BE2C (cell line): ENCODE measurements at regions not wholly inside any gene's neighbourhood (a gene's known extent, or its start where the extent isn't known, plus 50 kb on each side); places are given as distances from the start of the nearest gene placed in this dataset.

Source experiments
- DNase-seq: peaks from one replicate; pipeline ENCODE4 v3.0.0-alpha.2; 2020
- H3K27me3 ChIP-seq: fragments of 250-450 bp; sonication (Bioruptor Pico); 2 replicates; pipeline ENCODE4 v1.5.1; 2020; ENCODE audit warnings: mild to moderate bottlenecking
- H3K36me3 ChIP-seq: fragments of 250-450 bp; sonication (Bioruptor Pico); 2 replicates; pipeline ENCODE4 v1.5.1; 2020; ENCODE audit warnings: mild to moderate bottlenecking
- H3K4me1 ChIP-seq: fragments of 250-450 bp; sonication (Bioruptor Pico); 2 replicates; pipeline ENCODE4 v1.5.1; 2020
- H3K4me3 ChIP-seq: 2 replicates; pipeline ENCODE4 v1.5.1; 2011; ENCODE audit warnings: low read depth, low read length
- H3K9me3 ChIP-seq: fragments of 250-450 bp; sonication (Bioruptor Pico); 2 replicates; pipeline ENCODE4 v1.5.1; 2020
- TF ChIP-seq, protein P1 (sequence below): IDR thresholded peaks from 2 replicates; pipeline ENCODE4 v1.5.1; 2012; ENCODE audit warnings: mild to moderate bottlenecking, low read depth, low read length

- Histone ChIP-seq H3K36me3 (no peaks in the 10 kb centered on the region), H3K4me1 (peaks cover 28% of the 10 kb centered on the region), H3K4me3 (no peak overlapping the region), H3K9me3 (no peaks in the 10 kb centered on the region), H3K27me3 (no peaks in the 10 kb centered on the region)
- TF ChIP-seq, protein P1, sequence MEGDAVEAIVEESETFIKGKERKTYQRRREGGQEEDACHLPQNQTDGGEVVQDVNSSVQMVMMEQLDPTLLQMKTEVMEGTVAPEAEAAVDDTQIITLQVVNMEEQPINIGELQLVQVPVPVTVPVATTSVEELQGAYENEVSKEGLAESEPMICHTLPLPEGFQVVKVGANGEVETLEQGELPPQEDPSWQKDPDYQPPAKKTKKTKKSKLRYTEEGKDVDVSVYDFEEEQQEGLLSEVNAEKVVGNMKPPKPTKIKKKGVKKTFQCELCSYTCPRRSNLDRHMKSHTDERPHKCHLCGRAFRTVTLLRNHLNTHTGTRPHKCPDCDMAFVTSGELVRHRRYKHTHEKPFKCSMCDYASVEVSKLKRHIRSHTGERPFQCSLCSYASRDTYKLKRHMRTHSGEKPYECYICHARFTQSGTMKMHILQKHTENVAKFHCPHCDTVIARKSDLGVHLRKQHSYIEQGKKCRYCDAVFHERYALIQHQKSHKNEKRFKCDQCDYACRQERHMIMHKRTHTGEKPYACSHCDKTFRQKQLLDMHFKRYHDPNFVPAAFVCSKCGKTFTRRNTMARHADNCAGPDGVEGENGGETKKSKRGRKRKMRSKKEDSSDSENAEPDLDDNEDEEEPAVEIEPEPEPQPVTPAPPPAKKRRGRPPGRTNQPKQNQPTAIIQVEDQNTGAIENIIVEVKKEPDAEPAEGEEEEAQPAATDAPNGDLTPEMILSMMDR: no peak
- no peak for DNase-seq
Measured at GRCh38 chr2:223232896-223233295, 180.9 kb downstream of the KCNE4 start.

DNA sequence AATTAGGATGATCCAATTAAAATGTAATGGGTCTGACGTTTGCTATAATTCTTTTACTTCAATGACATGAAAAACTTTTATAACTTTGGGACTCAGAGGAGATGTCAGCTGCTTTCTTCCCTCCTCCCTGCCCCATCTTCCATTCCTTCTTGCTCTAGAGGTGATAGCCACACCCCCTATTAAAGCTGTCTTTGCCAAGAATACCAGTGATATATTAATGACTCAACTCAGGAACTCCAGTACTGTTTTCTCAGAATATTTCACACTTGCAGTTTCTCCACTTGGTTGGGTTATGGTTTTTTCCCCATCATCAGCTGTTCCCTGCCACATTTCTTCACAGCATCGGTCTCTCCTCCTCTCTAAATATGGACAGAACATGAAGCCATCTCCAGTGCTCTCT is 184.0 kb downstream of the KCNE4 start:
- peaks cover 2% of the 10 kb centered on the region; the same call in 1 of the 2 replicates for H3K4me1 ChIP-seq
- H3K27me3 ChIP-seq: no peaks in the 10 kb centered on the region
- no peaks in the 10 kb centered on the region for H3K36me3 ChIP-seq
- no peaks in the 10 kb centered on the region for H3K9me3 ChIP-seq
- no peak for DNase-seq
- no peak overlapping the region for H3K4me3 ChIP-seq
- TF ChIP-seq, protein P1: no peak

DNA sequence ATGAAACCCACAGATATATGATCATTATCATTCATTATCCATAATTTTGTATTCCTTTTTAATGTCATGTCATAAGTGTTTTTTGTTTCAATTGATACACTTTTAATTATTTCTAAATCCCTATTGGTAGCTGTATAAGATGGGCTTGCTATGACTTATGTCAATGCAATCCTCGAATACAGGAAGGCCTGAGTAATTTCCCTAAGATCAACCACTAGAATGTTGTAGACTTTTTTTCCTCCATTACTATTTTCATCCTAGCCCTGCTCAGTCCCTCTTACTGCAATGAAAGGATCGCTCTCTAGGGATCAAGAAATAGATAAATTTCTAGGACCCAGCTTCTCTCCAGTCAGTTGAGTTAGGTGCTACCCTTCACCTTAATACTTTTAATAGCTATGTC is 186.3 kb downstream of the KCNE4 start:
- H3K27me3 ChIP-seq: no peaks in the 10 kb centered on the region
- TF ChIP-seq, protein P1: no peak
- no peaks in the 10 kb centered on the region for H3K4me1 ChIP-seq
- no peak for DNase-seq
- H3K36me3 ChIP-seq: no peaks in the 10 kb centered on the region
- H3K4me3 ChIP-seq: no peak overlapping the region
- no peaks in the 10 kb centered on the region for H3K9me3 ChIP-seq

DNA sequence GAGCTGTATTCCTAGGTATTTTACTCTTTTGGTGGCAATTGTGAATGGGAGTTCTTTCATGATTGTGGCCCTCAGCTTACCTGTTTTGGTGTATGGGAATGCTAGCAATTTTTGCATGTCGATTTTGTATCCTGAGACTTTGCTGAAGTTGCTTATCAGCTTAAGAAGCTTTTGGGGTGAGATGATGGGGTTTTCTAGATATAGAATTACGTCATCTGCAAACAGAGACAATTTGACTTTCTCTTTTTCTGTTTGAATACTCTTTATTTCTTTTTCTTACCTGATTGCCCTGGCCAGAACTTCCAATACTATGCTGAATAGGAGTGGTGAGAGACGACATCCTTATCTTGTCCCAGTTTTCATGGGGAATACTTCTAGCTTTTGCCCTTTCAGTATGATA is 191.2 kb downstream of the KCNE4 start:
- Histone ChIP-seq H3K36me3 (no peaks in the 10 kb centered on the region), H3K4me3 (no peak overlapping the region), H3K4me1 (no peaks in the 10 kb centered on the region; the same call in 1 of the 2 replicates), H3K27me3 (no peaks in the 10 kb centered on the region), H3K9me3 (no peaks in the 10 kb centered on the region)
- TF ChIP-seq, protein P1: no peak
- DNase-seq: no peak

- H3K36me3 ChIP-seq: no peaks in the 10 kb centered on the region
- H3K9me3 ChIP-seq: no peaks in the 10 kb centered on the region
- DNase-seq: peak; percentile 61
- no peaks in the 10 kb centered on the region; the same call in 1 of the 2 replicates for H3K4me1 ChIP-seq
- TF ChIP-seq, protein P1: peak; percentile 86
- H3K27me3 ChIP-seq: no peaks in the 10 kb centered on the region
- H3K4me3 ChIP-seq: no peak overlapping the region
Measured at GRCh38 chr2:223247136-223247535, 195.1 kb downstream of the KCNE4 start.

- no peak for DNase-seq
- Histone ChIP-seq H3K4me3 (no peak overlapping the region), H3K27me3 (no peaks in the 10 kb centered on the region), H3K36me3 (no peaks in the 10 kb centered on the region), H3K9me3 (no peaks in the 10 kb centered on the region), H3K4me1 (no peaks in the 10 kb centered on the region; the same call in 1 of the 2 replicates)
- TF ChIP-seq, protein P1: no peak
Measured at GRCh38 chr2:223251656-223252229, 199.8 kb downstream of the KCNE4 start.
